ENCODE measurements at regions not wholly inside any gene's neighbourhood (a gene's known extent, or its start where the extent isn't known, plus 50 kb on each side); places are given as distances from the start of the nearest gene placed in this dataset.
"Not testable (repeated sequence)": the region's sequence is repeated elsewhere in the genome, so short reads cannot be mapped to it uniquely, and the experiment has no call there.

GRCh38 chr5:91754990-91755389 is 371.9 kb upstream of the ARRDC3 start:
- no peak for TF ChIP-seq POLR2AphosphoS5 (IDR thresholded peaks at IDR 0.05)
- TF ChIP-seq CTCF (IDR thresholded peaks at IDR 0.05): no peak
- no peak for TF ChIP-seq POLR2A (IDR thresholded peaks at IDR 0.05)
- no peak for TF ChIP-seq EP300 (IDR thresholded peaks at IDR 0.05; ENCODE audit: low read depth)
- Histone ChIP-seq H3K4me3 (no peak overlapping the region), H3K4me1 (no peaks in the 10 kb centered on the region), H3K36me3 (no peaks in the 10 kb centered on the region), H3K9me3 (no peaks in the 10 kb centered on the region), H3K27ac (no peak overlapping the region), H3K27me3 (no peaks in the 10 kb centered on the region)
- in situ Hi-C loops (cut with MboI; ENCODE audit: low pct_ligation_motif_present in 1 of 4, low pct_unique_long_range_greater_than_20kb in 1 of 4, low sequenced_read_pairs in 3 of 4) (no loop called here), intact Hi-C loops (cut with DNase I; ENCODE audit: low total_unique reads) (no loop called here)
- no peak for DNase-seq
- WGBS, 2 donors (ENCODE audit: low coverage in 1 of 2): 61 to 65% methylated on average over 1 of the region's 1 CpG

DNA sequence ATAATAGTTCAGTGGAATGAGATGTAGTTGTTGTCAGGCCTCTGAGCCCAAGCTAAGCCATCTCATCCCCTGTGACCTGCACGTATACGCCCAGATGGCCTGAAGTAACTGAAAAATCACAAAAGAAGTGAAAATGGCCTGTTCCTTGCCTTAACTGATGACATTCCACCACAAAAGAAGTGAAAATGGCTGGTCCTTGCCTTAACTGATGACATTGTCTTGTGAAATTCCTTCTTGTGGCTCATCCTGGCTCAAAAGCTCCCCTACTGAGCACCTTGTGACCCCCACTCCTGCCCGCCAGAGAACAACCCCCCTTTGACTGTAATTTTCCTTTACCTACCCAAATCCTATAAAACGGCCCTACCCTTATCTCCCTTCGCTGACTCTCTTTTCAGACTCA is 361.4 kb upstream of the ARRDC3 start:
- DNase-seq; intact Hi-C loops (cut with DNase I; ENCODE audit: low total_unique reads); H3K9me3 ChIP-seq; H3K36me3 ChIP-seq; H3K4me1 ChIP-seq; H3K27me3 ChIP-seq; H3K27ac ChIP-seq; in situ Hi-C loops (cut with MboI; ENCODE audit: low pct_ligation_motif_present in 1 of 4, low pct_unique_long_range_greater_than_20kb in 1 of 4, low sequenced_read_pairs in 3 of 4); H3K4me3 ChIP-seq: not testable (repeated sequence)
- WGBS, 2 donors (ENCODE audit: low coverage in 1 of 2): 90 to 100% methylated on average over 1 to 5 of the region's 5 CpGs

- intact Hi-C loops (cut with DNase I; ENCODE audit: low total_unique reads): no loop called here
- WGBS, 2 donors (ENCODE audit: low coverage in 1 of 2): 53 to 68% methylated on average over 3 of the region's 3 CpGs
- in situ Hi-C loops (cut with MboI; ENCODE audit: low pct_ligation_motif_present in 1 of 4, low pct_unique_long_range_greater_than_20kb in 1 of 4, low sequenced_read_pairs in 3 of 4): no loop called here
Observed at GRCh38 chr5:91742550-91742949, 359.4 kb upstream of the ARRDC3 start.

GRCh38 chr5:91741764-91742505 is 358.8 kb upstream of the ARRDC3 start:
- WGBS, 2 donors (ENCODE audit: low coverage in 1 of 2): 81 to 84% methylated on average over 6 to 7 of the region's 7 CpGs
- no peak for DNase-seq
- Histone ChIP-seq H3K27ac (no peak overlapping the region), H3K4me3 (no peak overlapping the region), H3K4me1 (no peaks in the 10 kb centered on the region), H3K36me3 (no peaks in the 10 kb centered on the region), H3K27me3 (no peaks in the 10 kb centered on the region), H3K9me3 (no peaks in the 10 kb centered on the region)
- TF ChIP-seq POLR2A (IDR thresholded peaks at IDR 0.05): no peak
- TF ChIP-seq EP300 (IDR thresholded peaks at IDR 0.05; ENCODE audit: low read depth): no peak
- TF ChIP-seq POLR2AphosphoS5 (IDR thresholded peaks at IDR 0.05): no peak
- TF ChIP-seq CTCF (IDR thresholded peaks at IDR 0.05): no peak
- in situ Hi-C loops (cut with MboI; ENCODE audit: low pct_ligation_motif_present in 1 of 4, low pct_unique_long_range_greater_than_20kb in 1 of 4, low sequenced_read_pairs in 3 of 4): no loop called here
- intact Hi-C loops (cut with DNase I; ENCODE audit: low total_unique reads): no loop called here

More at GRCh38 chr5:91742550-91742949, 359.4 kb upstream of the ARRDC3 start:
- Histone ChIP-seq H3K4me1 (no peaks in the 10 kb centered on the region), H3K9me3 (no peaks in the 10 kb centered on the region), H3K27ac (no peak overlapping the region), H3K27me3 (no peaks in the 10 kb centered on the region), H3K4me3 (no peak overlapping the region), H3K36me3 (no peaks in the 10 kb centered on the region)
- TF ChIP-seq POLR2A (IDR thresholded peaks at IDR 0.05) (no peak), CTCF (IDR thresholded peaks at IDR 0.05) (no peak), EP300 (IDR thresholded peaks at IDR 0.05; ENCODE audit: low read depth) (no peak), POLR2AphosphoS5 (IDR thresholded peaks at IDR 0.05) (no peak)
- DNase-seq: no peak

DNA sequence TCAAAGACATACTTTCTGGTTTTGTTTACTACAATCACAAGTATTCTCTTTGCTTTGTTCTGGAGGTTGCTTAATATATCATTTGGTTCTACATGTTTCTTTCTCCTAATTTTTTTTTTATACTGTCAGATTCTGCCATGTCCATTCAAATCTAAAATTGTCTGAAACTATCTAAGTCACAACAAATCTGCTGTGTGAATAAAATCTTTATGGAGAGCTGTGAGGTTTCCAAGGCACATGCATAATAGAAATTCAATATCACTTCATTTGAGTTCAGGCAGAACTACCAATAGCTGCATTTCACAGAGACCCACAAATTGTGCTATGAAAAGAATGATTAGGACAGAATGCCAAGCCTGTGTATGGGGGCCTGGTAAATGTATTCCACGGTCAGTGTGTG is 346.9 kb upstream of the ARRDC3 start:
- WGBS, 2 donors (ENCODE audit: low coverage in 1 of 2): 67 to 78% methylated on average over 1 of the region's 1 CpG
- TF ChIP-seq CTCF (IDR thresholded peaks at IDR 0.05): no peak
- no peak for TF ChIP-seq POLR2AphosphoS5 (IDR thresholded peaks at IDR 0.05)
- no peak for TF ChIP-seq EP300 (IDR thresholded peaks at IDR 0.05; ENCODE audit: low read depth)
- TF ChIP-seq POLR2A (IDR thresholded peaks at IDR 0.05): no peak
- Histone ChIP-seq H3K4me3 (no peak overlapping the region), H3K9me3 (no peaks in the 10 kb centered on the region), H3K4me1 (no peaks in the 10 kb centered on the region), H3K36me3 (no peaks in the 10 kb centered on the region), H3K27me3 (no peaks in the 10 kb centered on the region), H3K27ac (no peak overlapping the region)
- in situ Hi-C loops (cut with MboI; ENCODE audit: low pct_ligation_motif_present in 1 of 4, low pct_unique_long_range_greater_than_20kb in 1 of 4, low sequenced_read_pairs in 3 of 4) (no loop called here), intact Hi-C loops (cut with DNase I; ENCODE audit: low total_unique reads) (no loop called here)
- DNase-seq: no peak
